H9 (cell line): ENCODE measurements at regions not wholly inside any gene's neighbourhood (a gene's known extent, or its start where the extent isn't known, plus 50 kb on each side); places are given as distances from the start of the nearest gene placed in this dataset.

Experiments
- DNase-seq: peaks from one replicate; pipeline ENCODE4 v3.0.0-alpha.2; 2017
- H2AFZ ChIP-seq: one replicate; pipeline ENCODE4 v1.6.1; 2013; ENCODE audit warnings: mild to moderate bottlenecking, low read length, control low read depth, moderate library complexity
- H2AK5ac ChIP-seq: 2 replicates; pipeline ENCODE4 v1.6.1; 2013; ENCODE audit warnings: low read length, control low read depth, mixed read lengths; ENCODE audit not compliant: insufficient read length
- H2BK120ac ChIP-seq: one replicate; pipeline ENCODE4 v1.6.1; 2013; ENCODE audit warnings: low read depth, mild to moderate bottlenecking, low read length, control low read depth, inconsistent platforms; ENCODE audit not compliant: poor library complexity, severe bottlenecking
- H2BK12ac ChIP-seq: 2 replicates; pipeline ENCODE4 v1.6.1; 2013; ENCODE audit warnings: low read length, control low read depth, mixed read lengths, low read depth; ENCODE audit not compliant: insufficient read length
- H2BK15ac ChIP-seq: 2 replicates; pipeline ENCODE4 v1.6.1; 2013; ENCODE audit warnings: low read depth, low read length, control low read depth
- H2BK20ac ChIP-seq: one replicate; pipeline ENCODE4 v1.6.1; 2013; ENCODE audit warnings: low read depth, mild to moderate bottlenecking, low read length, control low read depth, inconsistent platforms; ENCODE audit not compliant: poor library complexity, severe bottlenecking
- H2BK5ac ChIP-seq: 2 replicates; pipeline ENCODE4 v1.6.1; 2013; ENCODE audit warnings: low read length, control low read depth, mixed read lengths; ENCODE audit not compliant: insufficient read length
- H3K14ac ChIP-seq: 2 replicates; pipeline ENCODE4 v1.6.1; 2013; ENCODE audit warnings: low read length, control low read depth; ENCODE audit not compliant: insufficient read depth
- H3K18ac ChIP-seq: 2 replicates; pipeline ENCODE4 v1.6.1; 2013; ENCODE audit warnings: low read depth, mild to moderate bottlenecking, mixed read lengths, low read length, control low read depth; ENCODE audit not compliant: insufficient read length
- H3K23ac ChIP-seq: 2 replicates; pipeline ENCODE4 v1.6.1; 2013; ENCODE audit warnings: low read length, control low read depth, mixed read lengths, low read depth; ENCODE audit not compliant: insufficient read length
- H3K23me2 ChIP-seq: 2 replicates; pipeline ENCODE4 v1.6.1; 2013; ENCODE audit warnings: low read depth, mild to moderate bottlenecking, mixed read lengths, low read length, control low read depth; ENCODE audit not compliant: insufficient read length, poor library complexity, severe bottlenecking
- H3K27ac ChIP-seq: 2 replicates; pipeline ENCODE4 v1.5.1; 2013; ENCODE audit warnings: low read length, control low read depth, mixed read lengths, low read depth; ENCODE audit not compliant: insufficient read length
- H3K27me3 ChIP-seq: 2 replicates; pipeline ENCODE4 v1.6.1; 2013; ENCODE audit warnings: low read length, control low read depth, inconsistent platforms; ENCODE audit not compliant: insufficient read depth
- H3K4ac ChIP-seq: 2 replicates; pipeline ENCODE4 v1.6.1; 2013; ENCODE audit warnings: low read depth, mild to moderate bottlenecking, control low read depth, inconsistent platforms, low read length, moderate library complexity
- H3K4me1 ChIP-seq: 2 replicates; pipeline ENCODE4 v1.6.1; 2013; ENCODE audit warnings: low read length, control low read depth, inconsistent platforms; ENCODE audit not compliant: insufficient read depth
- H3K4me2 ChIP-seq: 2 replicates; pipeline ENCODE4 v1.6.1; 2013; ENCODE audit warnings: low read length, control low read depth, mixed read lengths; ENCODE audit not compliant: insufficient read length, insufficient read depth
- H3K56ac ChIP-seq: 2 replicates; pipeline ENCODE4 v1.6.1; 2013; ENCODE audit warnings: low read depth, mild to moderate bottlenecking, mixed read lengths, low read length, control low read depth; ENCODE audit not compliant: insufficient read length
- H3K79me1 ChIP-seq: 2 replicates; pipeline ENCODE4 v1.6.1; 2013; ENCODE audit warnings: low read depth, mild to moderate bottlenecking, moderate library complexity, low read length, control low read depth, inconsistent platforms; ENCODE audit not compliant: insufficient read depth, poor library complexity, severe bottlenecking
- H3K79me2 ChIP-seq: 2 replicates; pipeline ENCODE4 v1.6.1; 2013; ENCODE audit warnings: low read length, control low read depth, inconsistent platforms; ENCODE audit not compliant: insufficient read depth
- H3K9ac ChIP-seq: 2 replicates; pipeline ENCODE4 v1.6.1; 2013; ENCODE audit warnings: low read length, control low read depth, mixed read lengths; ENCODE audit not compliant: insufficient read length; ENCODE audit errors: extremely low read depth
- H3K9me3 ChIP-seq: one replicate; pipeline ENCODE4 v1.6.1; 2013; ENCODE audit warnings: low read depth, low read length, inconsistent platforms; ENCODE audit not compliant: control insufficient read depth
- H3T11ph ChIP-seq: one replicate; pipeline ENCODE4 v1.6.1; 2013; ENCODE audit warnings: mild to moderate bottlenecking, low read length, control low read depth, inconsistent platforms
- H4K20me1 ChIP-seq: one replicate; pipeline ENCODE4 v1.6.1; 2013; ENCODE audit not compliant: control insufficient read depth, insufficient read length, insufficient read depth
- H4K5ac ChIP-seq: 2 replicates; pipeline ENCODE4 v1.6.1; 2013; ENCODE audit warnings: low read depth, mild to moderate bottlenecking, mixed read lengths, low read length, control low read depth; ENCODE audit not compliant: insufficient read length
- H4K8ac ChIP-seq: replicated peaks from 2 replicates; pipeline ENCODE4 v1.6.1; 2013; ENCODE audit warnings: low read length, control low read depth, mixed read lengths, low read depth; ENCODE audit not compliant: insufficient read length
- H4K91ac ChIP-seq: 2 replicates; pipeline ENCODE4 v1.6.1; 2013; ENCODE audit warnings: low read depth, mild to moderate bottlenecking, moderate library complexity, mixed read lengths, low read length, control low read depth; ENCODE audit not compliant: insufficient read length
- H3K27ac Mint-ChIP-seq, 3 experiments: 2 replicates in 2 of 3; 3 replicates in 1 of 3; pipeline ENCODE4 v1.8.0; 2020 to 2021; ENCODE audit warnings: mixed read lengths in 3 of 3, mild to moderate bottlenecking in 1 of 3, moderate library complexity in 1 of 3
- H3K27me3 Mint-ChIP-seq: 2 replicates; pipeline ENCODE4 v1.8.0; 2021; ENCODE audit warnings: low read depth, mild to moderate bottlenecking, moderate library complexity, mixed read lengths
- H3K36me3 Mint-ChIP-seq, 3 experiments: 2 replicates in 2 of 3; 3 replicates in 1 of 3; pipeline ENCODE4 v1.8.0; 2020 to 2021; ENCODE audit warnings: low read depth in 3 of 3, mixed read lengths in 3 of 3; ENCODE audit not compliant: insufficient read depth in 1 of 3
- H3K4me1 Mint-ChIP-seq, 2 experiments: 2 replicates each; pipeline ENCODE4 v1.8.0; 2020; ENCODE audit warnings: mixed read lengths in 2 of 2
- H3K4me3 Mint-ChIP-seq, 2 experiments: 2 replicates in 1 of 2; 3 replicates in 1 of 2; pipeline ENCODE4 v1.8.0; 2020 to 2021; ENCODE audit warnings: mild to moderate bottlenecking in 2 of 2, mixed read lengths in 2 of 2, moderate library complexity in 1 of 2
- H3K9me3 Mint-ChIP-seq, 2 experiments: 2 replicates in 1 of 2; 3 replicates in 1 of 2; pipeline ENCODE4 v1.8.0; 2020; ENCODE audit warnings: mild to moderate bottlenecking in 2 of 2, mixed read lengths in 2 of 2, moderate library complexity in 1 of 2
- WGBS: extraction: QIAGEN DNeasy Blood & Tissue Kit; methylation state at CpG from one replicate; pipeline ENCODE4 v1.1.7; 2013; ENCODE audit warnings: missing lambda C conversion rate, low lambda C conversion rate, mixed read lengths; ENCODE audit not compliant: insufficient read length; ENCODE audit errors: extremely low coverage; 5-methylcytosine and 5-hydroxymethylcytosine counted together
- TF ChIP-seq, protein P1 (sequence below): fragments of 200-600 bp; sonication (generic); conservative IDR thresholded peaks from 3 replicates; pipeline ENCODE4 v1.8.0; 2021; ENCODE audit warnings: antibody characterized with exemption, mild to moderate bottlenecking

DNA sequence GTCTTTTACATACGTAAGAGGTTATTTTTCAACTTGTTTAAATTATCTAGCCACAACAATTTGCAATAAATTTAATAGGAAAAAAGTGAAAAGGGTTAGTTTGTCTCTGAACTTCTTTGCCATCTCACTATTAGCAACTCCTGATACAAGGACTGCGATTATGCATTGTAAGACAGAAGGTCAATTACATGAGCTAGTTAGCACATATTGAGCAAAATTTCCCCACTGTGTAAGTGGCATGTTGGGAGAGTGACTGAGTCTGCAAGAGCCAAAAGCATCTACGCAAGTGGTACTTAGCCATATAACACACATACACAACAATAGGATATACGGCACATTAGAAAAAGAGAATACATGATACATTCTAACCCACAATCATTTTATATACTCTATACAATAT lies 927.2 kb downstream of the STPG2 start:
- Histone ChIP-seq H4K20me1 (no peaks in the 10 kb centered on the region), H4K5ac (no peak overlapping the region), H3K23me2 (no peaks in the 10 kb centered on the region), H3K27ac (no peak overlapping the region), H3K9me3 (no peaks in the 10 kb centered on the region), H3K14ac (no peak overlapping the region), H2AK5ac (no peak overlapping the region), H3K23ac (no peak overlapping the region), H4K91ac (no peak overlapping the region), H3K56ac (no peak overlapping the region), H2AFZ (no peak overlapping the region), H3K27me3 (no peaks in the 10 kb centered on the region), H3K9ac (no peak overlapping the region), H4K8ac (no peak overlapping the region), H2BK15ac (no peak overlapping the region), H2BK120ac (no peak overlapping the region), H3K4me2 (no peak overlapping the region), H2BK12ac (no peak overlapping the region), H3K4me1 (no peaks in the 10 kb centered on the region), H3K79me2 (no peaks in the 10 kb centered on the region), H3K18ac (no peak overlapping the region), H3T11ph (no peak overlapping the region), H2BK20ac (no peak overlapping the region), H3K4ac (no peak overlapping the region), H3K79me1 (no peaks in the 10 kb centered on the region), H2BK5ac (no peak overlapping the region)
- no peak for DNase-seq
- Mint-ChIP-seq H3K27ac (no peak overlapping the region), H3K36me3 (no peaks in the 10 kb centered on the region), H3K4me1 (no peaks in the 10 kb centered on the region), H3K9me3 (no peaks in the 10 kb centered on the region), H3K27me3 (no peaks in the 10 kb centered on the region), H3K4me3 (no peak overlapping the region)
- WGBS, result no CpG with 5 or more reads among the region's 4 CpGs
- TF ChIP-seq, protein P1, sequence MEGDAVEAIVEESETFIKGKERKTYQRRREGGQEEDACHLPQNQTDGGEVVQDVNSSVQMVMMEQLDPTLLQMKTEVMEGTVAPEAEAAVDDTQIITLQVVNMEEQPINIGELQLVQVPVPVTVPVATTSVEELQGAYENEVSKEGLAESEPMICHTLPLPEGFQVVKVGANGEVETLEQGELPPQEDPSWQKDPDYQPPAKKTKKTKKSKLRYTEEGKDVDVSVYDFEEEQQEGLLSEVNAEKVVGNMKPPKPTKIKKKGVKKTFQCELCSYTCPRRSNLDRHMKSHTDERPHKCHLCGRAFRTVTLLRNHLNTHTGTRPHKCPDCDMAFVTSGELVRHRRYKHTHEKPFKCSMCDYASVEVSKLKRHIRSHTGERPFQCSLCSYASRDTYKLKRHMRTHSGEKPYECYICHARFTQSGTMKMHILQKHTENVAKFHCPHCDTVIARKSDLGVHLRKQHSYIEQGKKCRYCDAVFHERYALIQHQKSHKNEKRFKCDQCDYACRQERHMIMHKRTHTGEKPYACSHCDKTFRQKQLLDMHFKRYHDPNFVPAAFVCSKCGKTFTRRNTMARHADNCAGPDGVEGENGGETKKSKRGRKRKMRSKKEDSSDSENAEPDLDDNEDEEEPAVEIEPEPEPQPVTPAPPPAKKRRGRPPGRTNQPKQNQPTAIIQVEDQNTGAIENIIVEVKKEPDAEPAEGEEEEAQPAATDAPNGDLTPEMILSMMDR, result no peak
